K562 (cell line): ENCODE measurements at regions not wholly inside any gene's neighbourhood (a gene's known extent, or its start where the extent isn't known, plus 50 kb on each side); places are given as distances from the start of the nearest gene placed in this dataset.

Experiments used
- BRD4 ChIP-seq: fragments of 200-600 bp; sonication (generic); IDR thresholded peaks from 2 replicates; pipeline ENCODE4 v1.6.1; 2017; ENCODE audit warnings: inconsistent platforms
- KDM1A ChIP-seq, 2 experiments: fragments of 450-650 bp; IDR thresholded peaks; 2 replicates each; pipeline ENCODE4 v1.6.1; 2016; ENCODE audit warnings: mild to moderate bottlenecking in 2 of 2
- NR2F6 ChIP-seq: fragments of 450-650 bp; formaldehyde crosslinking; IDR thresholded peaks from 2 replicates; pipeline ENCODE4 v1.4.0; 2020; ENCODE audit warnings: mild to moderate bottlenecking
- POLR2AphosphoS5 ChIP-seq: IDR thresholded peaks from 2 replicates; pipeline ENCODE4 v1.6.1; 2011; ENCODE audit warnings: mild to moderate bottlenecking, low read depth, low read length, moderate library complexity; ENCODE audit not compliant: control insufficient read depth, insufficient read depth
- RFX5 ChIP-seq: IDR thresholded peaks from 2 replicates; pipeline ENCODE4 v1.6.1; 2011; ENCODE audit warnings: low read depth, mild to moderate bottlenecking, improper control_type of control experiment, low read length
- ZFX ChIP-seq: sonication (generic); formaldehyde crosslinking; IDR thresholded peaks from 2 replicates; pipeline ENCODE4 v1.8.0; 2022; ENCODE audit warnings: mild to moderate bottlenecking, missing genetic modification reagents, moderate library complexity
- TF ChIP-seq, protein P1 (sequence below), 2 experiments: fragments of 450-650 bp; IDR thresholded peaks; 2 replicates each; pipeline ENCODE4 v1.6.1; 2016; ENCODE audit warnings: mild to moderate bottlenecking in 2 of 2, borderline replicate concordance in 1 of 2, low read depth in 1 of 2, moderate library complexity in 1 of 2
- TF ChIP-seq, protein P2 (sequence below): sonication (generic); formaldehyde crosslinking; IDR thresholded peaks from 2 replicates; pipeline ENCODE4 v1.8.0; 2022; ENCODE audit warnings: missing genetic modification reagents, mild to moderate bottlenecking, borderline replicate concordance
- TF ChIP-seq, protein P3 (sequence below): sonication (generic); formaldehyde crosslinking; IDR thresholded peaks from 2 replicates; pipeline ENCODE4 v1.8.0; 2022; ENCODE audit warnings: mild to moderate bottlenecking, missing genetic modification reagents
- TF ChIP-seq, protein P4 (sequence below): sonication (generic); formaldehyde crosslinking; IDR thresholded peaks from 2 replicates; pipeline ENCODE4 v1.8.1; 2022; ENCODE audit warnings: missing genetic modification reagents

DNA sequence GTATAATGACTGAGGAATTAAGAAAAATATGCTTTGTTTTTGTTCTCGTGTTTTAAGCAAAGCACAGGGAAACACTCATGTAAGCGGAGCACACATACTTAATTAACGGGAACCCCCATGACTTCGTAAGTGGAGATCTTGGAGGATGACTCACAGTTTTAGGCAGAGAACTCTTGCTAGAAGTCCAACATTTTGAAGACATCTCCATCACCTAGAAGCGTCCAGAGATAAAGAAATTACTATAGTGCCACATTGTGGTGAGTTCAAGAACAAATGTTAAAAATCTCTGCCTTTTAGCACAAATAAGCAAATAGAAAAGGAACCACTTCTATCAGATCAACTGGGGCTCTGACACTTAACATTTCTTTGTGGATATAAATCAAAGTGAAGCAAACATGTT lies 194.1 kb upstream of the ARHGEF26 start:
- TF ChIP-seq RFX5, result no peak
- TF ChIP-seq, protein P1, sequence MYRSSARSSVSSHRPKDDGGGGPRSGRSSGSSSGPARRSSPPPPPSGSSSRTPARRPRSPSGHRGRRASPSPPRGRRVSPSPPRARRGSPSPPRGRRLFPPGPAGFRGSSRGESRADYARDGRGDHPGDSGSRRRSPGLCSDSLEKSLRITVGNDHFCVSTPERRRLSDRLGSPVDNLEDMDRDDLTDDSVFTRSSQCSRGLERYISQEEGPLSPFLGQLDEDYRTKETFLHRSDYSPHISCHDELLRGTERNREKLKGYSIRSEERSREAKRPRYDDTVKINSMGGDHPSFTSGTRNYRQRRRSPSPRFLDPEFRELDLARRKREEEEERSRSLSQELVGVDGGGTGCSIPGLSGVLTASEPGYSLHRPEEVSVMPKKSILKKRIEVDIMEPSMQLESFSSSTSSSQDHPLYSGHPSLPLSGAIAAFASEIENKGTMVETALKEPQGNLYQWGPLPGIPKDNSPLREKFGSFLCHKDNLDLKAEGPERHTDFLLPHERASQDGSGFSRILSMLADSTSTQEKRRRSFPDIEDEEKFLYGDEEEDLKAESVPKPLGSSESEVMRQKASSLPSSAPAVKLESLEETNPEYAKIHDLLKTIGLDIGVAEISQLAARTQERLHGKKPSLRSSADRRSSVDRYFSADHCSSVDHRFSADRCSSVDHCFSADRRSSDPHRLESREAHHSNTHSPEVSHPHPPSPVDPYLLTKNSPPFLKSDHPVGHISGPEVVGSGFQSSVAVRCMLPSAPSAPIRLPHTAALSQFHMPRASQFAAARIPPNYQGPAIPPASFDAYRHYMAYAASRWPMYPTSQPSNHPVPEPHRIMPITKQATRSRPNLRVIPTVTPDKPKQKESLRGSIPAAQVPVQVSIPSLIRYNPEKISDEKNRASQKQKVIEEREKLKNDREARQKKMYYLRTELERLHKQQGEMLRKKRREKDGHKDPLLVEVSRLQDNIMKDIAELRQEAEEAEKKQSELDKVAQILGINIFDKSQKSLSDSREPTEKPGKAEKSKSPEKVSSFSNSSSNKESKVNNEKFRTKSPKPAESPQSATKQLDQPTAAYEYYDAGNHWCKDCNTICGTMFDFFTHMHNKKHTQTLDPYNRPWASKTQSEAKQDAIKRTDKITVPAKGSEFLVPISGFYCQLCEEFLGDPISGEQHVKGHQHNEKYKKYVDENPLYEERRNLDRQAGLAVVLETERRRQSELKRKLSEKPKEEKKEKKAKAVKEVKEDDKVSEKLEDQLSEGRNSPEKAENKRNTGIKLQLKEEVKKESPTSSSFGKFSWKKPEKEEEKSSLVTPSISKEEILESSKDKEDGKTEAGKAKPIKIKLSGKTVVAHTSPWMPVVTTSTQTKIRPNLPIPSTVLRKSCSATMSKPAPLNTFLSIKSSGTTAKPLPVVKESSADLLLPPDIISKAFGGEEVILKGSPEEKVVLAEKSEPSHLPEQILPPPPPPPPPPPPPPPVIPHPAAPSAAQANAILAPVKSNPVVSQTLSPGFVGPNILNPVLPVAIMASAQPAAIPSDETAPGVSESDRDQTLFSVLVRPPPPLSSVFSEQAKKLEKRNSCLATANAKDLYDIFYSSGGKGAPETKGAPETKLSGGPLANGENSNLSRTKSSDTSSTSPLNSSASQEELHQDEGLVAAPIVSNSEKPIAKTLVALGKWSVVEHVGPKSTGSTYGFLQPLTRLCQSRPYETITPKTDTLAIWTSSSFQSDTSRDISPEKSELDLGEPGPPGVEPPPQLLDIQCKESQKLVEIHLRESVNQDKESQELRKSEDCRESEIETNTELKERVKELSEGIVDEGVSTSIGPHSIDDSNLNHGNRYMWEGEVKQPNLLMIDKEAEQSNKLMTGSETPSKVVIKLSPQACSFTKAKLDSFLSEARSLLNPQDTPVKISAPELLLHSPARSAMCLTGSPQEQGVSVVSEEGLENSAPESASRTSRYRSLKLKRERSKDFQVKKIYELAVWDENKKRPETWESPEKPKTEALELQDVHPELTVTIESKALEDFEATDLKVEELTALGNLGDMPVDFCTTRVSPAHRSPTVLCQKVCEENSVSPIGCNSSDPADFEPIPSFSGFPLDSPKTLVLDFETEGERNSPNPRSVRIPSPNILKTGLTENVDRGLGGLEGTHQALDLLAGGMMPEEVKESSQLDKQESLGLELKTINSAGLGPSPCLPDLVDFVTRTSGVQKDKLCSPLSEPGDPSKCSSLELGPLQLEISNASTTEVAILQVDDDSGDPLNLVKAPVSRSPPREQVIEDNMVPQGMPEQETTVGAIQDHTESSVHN (IDR thresholded peaks at IDR 0.05; ENCODE audit: borderline replicate concordance in 1 of 2, low read depth in 1 of 2), result no peak
- TF ChIP-seq KDM1A (IDR thresholded peaks at IDR 0.05), result no peak
- TF ChIP-seq, protein P2, sequence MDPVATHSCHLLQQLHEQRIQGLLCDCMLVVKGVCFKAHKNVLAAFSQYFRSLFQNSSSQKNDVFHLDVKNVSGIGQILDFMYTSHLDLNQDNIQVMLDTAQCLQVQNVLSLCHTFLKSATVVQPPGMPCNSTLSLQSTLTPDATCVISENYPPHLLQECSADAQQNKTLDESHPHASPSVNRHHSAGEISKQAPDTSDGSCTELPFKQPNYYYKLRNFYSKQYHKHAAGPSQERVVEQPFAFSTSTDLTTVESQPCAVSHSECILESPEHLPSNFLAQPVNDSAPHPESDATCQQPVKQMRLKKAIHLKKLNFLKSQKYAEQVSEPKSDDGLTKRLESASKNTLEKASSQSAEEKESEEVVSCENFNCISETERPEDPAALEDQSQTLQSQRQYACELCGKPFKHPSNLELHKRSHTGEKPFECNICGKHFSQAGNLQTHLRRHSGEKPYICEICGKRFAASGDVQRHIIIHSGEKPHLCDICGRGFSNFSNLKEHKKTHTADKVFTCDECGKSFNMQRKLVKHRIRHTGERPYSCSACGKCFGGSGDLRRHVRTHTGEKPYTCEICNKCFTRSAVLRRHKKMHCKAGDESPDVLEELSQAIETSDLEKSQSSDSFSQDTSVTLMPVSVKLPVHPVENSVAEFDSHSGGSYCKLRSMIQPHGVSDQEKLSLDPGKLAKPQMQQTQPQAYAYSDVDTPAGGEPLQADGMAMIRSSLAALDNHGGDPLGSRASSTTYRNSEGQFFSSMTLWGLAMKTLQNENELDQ (CRISPR knock-in tag), result no peak
- TF ChIP-seq NR2F6, result no peak
- TF ChIP-seq, protein P3, sequence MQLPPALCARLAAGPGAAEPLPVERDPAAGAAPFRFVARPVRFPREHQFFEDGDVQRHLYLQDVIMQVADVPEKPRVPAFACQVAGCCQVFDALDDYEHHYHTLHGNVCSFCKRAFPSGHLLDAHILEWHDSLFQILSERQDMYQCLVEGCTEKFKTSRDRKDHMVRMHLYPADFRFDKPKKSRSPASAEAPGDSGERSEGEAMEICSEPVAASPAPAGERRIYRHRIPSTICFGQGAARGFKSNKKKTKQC, result no peak
- TF ChIP-seq ZFX (CRISPR knock-in tag), result no peak
- TF ChIP-seq, protein P4, sequence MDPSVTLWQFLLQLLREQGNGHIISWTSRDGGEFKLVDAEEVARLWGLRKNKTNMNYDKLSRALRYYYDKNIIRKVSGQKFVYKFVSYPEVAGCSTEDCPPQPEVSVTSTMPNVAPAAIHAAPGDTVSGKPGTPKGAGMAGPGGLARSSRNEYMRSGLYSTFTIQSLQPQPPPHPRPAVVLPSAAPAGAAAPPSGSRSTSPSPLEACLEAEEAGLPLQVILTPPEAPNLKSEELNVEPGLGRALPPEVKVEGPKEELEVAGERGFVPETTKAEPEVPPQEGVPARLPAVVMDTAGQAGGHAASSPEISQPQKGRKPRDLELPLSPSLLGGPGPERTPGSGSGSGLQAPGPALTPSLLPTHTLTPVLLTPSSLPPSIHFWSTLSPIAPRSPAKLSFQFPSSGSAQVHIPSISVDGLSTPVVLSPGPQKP (CRISPR knock-in tag), result no peak
- TF ChIP-seq POLR2AphosphoS5, result no peak
- no peak for TF ChIP-seq BRD4
